GM19324 (cell line): ENCODE measurements at regions not wholly inside any gene's neighbourhood (a gene's known extent, or its start where the extent isn't known, plus 50 kb on each side); places are given as distances from the start of the nearest gene placed in this dataset.
"Not testable (repeated sequence)": the region's sequence is repeated elsewhere in the genome, so short reads cannot be mapped to it uniquely, and the experiment has no call there.

Experiments
- ATAC-seq: cut with Tn5 transposase; IDR thresholded peaks from one replicate; pipeline ENCODE4 v1.9.1; 2021; ENCODE audit warnings: mild to moderate bottlenecking, moderate library complexity; ENCODE audit not compliant: unreplicated experiment, low FRiP score

GRCh38 chr21:14058566-14058965 lies 152.2 kb downstream of the LIPI start:
- ATAC-seq = no peak

DNA sequence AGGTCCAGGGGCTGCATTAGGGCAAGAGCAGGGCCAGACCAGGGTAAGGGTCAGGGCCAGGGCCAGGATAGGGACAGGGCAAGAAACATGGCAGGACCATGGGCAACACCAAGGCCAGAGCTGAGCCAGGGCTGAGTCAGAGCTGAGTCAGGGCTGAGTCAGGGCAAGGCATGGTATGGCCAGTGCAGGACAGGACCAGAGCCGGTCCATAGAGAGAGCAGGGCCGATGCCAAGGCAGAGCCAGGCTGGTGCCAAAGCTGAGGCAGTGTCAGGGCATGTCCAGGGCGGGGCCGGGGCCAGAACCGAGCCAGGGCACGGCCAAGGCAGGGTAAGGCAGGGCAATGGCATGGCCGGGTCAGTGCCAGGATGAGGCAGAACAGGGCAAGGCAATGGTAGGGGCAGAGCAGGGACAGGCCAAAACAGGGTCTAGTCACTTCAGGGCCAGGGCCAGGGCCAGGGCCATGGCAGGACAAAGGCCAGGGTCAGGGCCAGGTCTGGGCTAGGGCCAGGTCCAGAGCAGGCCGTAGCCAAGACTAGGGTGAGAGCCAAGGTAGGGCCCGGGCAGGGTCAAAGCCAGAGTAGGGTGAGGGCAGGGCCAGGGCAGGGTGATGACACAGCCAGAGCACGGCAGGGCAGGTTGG lies 152.8 kb downstream of the LIPI start:
- not testable (repeated sequence) for ATAC-seq

- no peak for ATAC-seq
Measured at GRCh38 chr21:14057313-14057712, 153.4 kb downstream of the LIPI start.

DNA sequence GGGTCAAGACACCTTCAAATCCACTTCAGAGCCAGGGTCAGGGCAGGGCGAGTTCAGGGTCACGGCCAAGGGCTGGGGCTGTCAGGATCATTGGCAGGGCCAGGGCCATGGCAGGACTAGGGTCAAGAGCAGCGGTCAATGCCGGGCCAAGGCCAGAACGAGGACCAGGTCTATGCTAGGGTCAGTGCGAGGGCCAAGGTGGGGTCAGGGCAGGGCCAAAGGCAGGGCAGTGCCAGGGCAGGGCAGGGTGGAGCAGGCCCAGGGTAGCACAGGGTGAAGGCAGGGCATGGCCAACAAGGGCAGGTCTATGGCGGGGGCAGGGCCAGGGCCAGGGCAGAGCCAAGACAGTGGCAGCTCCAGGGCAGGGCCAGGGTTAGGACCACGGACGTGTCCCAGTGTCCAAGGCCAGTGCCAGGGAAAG lies 154.0 kb downstream of the LIPI start:
- ATAC-seq = no peak

DNA sequence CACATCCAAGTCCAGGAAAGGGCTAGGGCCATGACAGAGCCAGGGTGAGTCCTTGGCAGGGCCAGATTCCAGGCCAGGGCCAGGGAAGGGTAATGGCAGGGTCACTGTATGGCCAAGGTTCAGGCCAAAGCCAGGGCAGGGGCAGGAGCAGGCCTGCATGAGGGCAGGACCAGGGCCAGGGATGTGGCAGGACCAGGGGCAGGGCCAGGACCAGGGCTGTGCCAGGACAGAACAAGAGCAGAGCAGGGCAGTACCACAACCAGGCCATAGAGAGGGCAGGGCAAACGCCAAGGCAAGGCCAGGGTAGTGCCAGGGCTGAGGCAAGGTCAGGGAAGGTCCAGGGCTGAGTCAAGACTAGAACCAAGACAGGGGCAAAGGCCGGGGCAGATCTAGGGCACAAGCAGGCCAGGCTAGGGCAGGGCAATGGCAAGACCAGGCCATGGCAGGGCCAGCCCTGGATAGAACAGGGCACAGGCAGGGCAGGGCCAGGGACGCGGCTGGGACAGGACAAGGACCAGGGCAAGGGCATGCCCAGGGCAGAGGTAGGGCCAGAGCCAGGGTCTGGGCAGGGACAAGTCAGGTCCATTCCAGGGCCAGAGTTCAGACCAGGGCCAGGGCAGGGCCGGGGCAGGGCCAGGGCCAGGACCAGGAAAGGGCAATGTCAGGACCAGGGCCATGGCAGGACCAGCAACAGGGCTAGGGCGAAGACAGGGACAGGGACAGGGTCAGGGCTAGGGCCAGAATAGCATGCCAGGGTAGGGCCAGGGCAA lies 154.8 kb downstream of the LIPI start:
- not testable (repeated sequence) for ATAC-seq

- no peak for ATAC-seq
Measured at GRCh38 chr21:14054682-14055081, 156.1 kb downstream of the LIPI start.

GRCh38 chr21:14050121-14050520 lies 160.6 kb downstream of the LIPI start:
- no peak for ATAC-seq

GRCh38 chr21:14046401-14046800 lies 164.4 kb downstream of the LIPI start:
- ATAC-seq = no peak

DNA sequence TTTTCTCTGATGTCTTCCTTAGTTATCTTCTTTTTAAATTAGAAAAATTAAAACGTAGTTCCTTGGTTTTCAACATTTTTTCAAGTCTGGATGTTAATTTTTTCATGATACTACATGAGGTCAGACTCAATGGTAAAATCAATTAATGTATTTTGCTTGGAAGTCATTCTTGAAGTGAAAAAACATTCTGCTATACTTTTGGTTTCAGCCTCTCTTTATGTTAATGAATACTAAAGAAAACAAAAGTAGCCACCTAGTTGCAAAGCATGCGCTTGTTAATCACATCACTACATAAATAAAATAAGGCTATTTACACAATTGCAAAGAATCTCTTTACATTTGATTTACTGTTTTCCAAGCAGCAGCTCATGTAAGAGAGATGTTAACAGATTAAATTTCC lies 170.4 kb downstream of the LIPI start:
- ATAC-seq = no peak

- ATAC-seq = not testable (repeated sequence)
Measured at GRCh38 chr21:14028619-14029018, 182.1 kb downstream of the LIPI start.

DNA sequence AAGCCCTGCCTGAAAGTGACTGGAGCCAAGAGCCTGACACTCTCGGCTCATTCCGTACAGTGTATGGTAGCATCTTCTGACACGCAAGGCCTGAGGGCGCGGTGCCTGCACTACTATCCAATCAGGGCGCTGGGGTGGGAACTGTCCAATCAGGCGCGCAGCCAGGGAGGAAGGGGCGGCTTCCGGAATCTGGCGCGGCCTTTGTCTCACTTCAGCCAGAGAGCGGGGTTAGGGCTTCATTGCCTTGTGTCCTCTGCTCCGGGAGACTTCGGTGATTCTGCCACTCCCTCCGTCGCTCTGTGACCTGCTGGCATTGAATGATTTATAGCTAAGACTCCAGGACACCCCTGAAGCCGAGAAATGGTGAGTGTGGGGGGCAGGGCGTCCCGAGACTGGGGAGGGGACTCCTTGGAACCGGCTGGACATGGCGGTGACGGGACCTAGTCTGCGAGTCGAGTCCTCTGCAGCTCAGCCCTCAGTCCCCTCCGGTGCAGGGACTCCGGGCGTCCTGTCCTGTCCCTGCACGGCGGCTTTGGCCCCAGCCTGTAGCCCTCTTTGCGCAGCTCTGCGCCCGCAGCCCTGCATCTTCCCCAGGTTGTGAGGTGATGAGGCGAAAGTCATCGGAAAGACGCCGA lies 183.4 kb downstream of the LIPI start:
- peak; percentile 100 for ATAC-seq

DNA sequence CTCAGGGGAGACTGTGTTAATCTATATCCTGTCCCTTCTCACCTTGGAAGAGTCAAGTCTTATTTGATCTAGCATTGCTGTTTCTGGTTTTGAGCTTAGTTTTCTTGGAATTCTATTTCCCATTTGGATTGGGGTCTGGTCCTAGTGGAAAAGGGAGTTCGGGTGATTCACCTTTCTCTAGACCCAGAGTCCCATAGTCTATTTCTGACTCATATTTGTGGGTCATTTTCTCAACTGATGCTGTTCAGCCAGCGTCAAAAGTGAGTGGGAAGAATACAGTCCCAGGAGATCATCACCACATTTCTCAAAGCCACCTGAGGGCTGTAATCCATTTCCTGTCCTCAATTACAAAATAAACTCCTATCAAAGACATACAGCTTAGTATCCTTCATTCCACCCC lies 190.6 kb downstream of the LIPI start:
- not testable (repeated sequence) for ATAC-seq

GRCh38 chr21:14015841-14016240 lies 194.9 kb downstream of the LIPI start:
- ATAC-seq = not testable (repeated sequence)

DNA sequence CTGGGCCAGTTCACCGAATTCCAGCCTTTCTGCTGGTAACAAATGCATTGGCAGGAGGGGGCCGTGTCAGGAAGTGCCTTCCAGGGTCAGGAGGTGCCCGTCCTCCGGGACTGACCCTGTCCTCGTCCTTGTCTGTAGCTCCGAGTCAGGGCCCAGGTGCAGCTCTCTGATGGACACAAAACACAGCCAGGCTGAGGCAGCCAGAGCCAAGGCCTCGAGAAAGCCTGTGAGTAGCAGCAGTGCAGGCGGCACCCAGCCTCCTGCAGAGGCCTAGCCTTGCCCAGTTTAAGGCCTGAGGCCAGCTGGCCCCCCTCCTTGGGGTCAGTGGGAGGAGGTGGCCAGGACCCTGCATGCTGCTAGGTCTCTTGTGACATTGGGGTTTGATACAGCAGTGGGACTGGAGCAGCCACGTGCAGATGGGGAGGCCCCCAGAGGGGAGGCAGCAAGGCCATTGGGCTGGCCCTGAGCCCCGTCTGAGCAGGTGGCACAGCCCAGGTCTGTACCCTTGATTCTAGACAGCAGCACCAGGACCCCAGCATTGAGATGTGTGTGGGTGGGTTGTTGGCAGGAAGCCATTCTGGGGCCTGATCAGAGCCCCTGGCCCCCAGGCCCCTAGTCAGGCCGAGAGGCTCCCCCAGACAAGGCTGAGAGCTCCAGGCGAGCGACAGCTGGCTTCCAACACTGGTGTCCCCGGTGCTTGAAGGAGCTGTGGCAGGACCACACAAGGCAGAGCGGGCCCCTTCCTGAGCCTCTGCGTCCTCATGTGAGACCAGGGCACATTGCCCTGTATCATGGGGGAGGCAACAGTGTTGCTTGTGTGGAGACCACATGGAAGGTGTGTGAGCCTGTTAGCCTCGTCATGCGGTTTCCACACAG lies 196.9 kb downstream of the LIPI start:
- not testable (repeated sequence) for ATAC-seq

DNA sequence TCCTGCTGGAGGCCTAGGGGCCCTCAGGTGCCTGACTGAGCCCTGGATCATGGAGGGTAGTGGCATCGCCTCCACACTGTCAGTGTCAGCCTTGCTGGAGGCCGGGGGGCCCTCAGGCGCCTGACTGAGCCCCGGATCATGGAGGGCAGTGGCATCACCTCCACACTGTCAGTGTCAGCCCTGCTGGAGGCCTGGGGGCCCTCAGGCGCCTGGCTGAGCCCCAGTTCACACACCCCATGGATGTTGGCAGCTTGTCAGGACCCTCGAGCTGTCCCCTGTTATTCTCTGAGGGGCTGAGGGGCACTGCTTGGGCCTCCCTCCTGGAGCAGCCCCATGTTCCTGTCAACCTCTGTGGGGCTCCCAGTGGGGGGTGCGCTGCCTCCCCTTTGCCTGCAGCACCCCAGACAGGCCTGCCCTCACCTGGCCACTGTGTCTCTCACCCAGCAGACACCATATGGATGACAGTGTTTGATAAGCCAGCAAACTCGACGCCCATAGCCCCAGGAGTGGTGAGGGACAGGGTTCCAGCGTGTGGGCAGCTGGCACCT lies 197.6 kb downstream of the LIPI start:
- ATAC-seq = no peak

DNA sequence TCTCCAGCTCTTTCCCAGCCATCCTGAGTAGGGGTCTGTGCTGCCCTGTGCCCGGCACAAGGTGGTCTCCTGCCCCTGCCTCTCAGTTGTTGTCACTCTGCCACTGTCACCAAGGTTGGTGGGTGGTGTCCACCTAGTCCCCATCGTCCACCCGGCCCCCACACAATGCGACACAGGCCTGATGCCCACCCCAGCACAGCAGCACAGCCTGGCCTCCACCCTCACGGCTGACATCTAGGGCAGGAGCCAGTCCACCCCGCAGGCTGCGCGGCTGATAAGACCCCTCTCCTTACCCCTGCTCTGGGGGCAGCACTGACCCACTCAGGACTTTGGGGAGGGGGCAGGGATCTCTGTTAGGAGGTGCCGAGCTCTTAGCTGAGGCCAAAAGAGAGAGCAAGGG lies 198.3 kb downstream of the LIPI start:
- no peak for ATAC-seq

DNA sequence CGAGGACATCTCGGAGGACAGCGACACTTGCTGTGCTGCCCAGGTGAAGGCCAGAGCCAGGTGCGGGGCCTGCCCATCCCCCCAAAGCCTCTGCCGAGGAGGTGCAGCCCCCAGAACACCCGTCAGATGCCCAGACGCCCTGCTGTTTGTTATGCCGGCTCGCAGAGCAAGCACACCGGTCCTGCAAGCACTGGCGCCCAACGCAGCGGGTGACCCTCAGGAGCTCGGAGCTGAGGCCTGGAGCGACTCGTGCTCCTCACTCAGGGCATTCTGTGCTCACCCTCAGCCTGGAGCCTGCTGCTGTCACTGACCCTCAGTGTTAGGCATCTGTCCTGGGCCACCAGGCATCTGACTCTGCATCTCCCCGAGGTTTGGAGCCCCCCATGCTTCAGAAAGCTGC lies 199.0 kb downstream of the LIPI start:
- ATAC-seq = not testable (repeated sequence)

GRCh38 chr21:14011149-14011548 lies 199.6 kb downstream of the LIPI start:
- ATAC-seq = not testable (repeated sequence)

- no peak for ATAC-seq
Measured at GRCh38 chr21:14010729-14011128, 200.0 kb downstream of the LIPI start.

DNA sequence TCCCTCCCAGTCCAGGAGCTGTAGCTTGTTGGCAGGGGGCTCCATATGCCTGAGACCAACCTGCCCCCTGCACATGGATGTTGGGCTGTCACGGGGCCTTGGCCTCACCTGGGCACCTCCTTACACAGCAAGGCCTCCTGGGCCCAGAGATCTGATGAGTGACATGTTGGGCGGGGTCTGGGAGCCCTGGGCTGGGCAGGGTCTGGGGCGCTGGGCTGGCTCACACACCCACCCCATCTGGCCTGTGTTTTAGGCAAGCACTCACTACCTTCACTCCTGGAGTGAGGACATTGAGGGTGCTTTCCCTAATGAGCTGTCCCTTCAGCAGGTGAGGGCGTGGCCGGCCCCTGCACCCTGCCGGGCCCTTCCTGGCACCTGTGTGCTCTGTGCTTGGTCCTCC lies 200.8 kb downstream of the LIPI start:
- not testable (repeated sequence) for ATAC-seq
